DMS153 treated with DMSO at 0.1 percent for 48 hours (cell line): ENCODE measurements at regions not wholly inside any gene's neighbourhood (a gene's known extent, or its start where the extent isn't known, plus 50 kb on each side); places are given as distances from the start of the nearest gene placed in this dataset.

Experiments used
- DNase-seq: peaks from one replicate; lab custom pipeline; 2025; ENCODE audit not compliant: unreplicated experiment; lab: John Stamatoyannopoulos, UW

GRCh38 chr6:139583420-139583819 is 209.0 kb upstream of the CITED2 start:
- no peak for DNase-seq

- no peak for DNase-seq
These were observed 208.5 kb upstream of the CITED2 start for GRCh38 chr6:139582956-139583355.

GRCh38 chr6:139581485-139581865 is 207.0 kb upstream of the CITED2 start:
- no peak for DNase-seq

GRCh38 chr6:139580592-139581484 is 206.4 kb upstream of the CITED2 start:
- DNase-seq = no peak

- no peak for DNase-seq
These were observed 203.5 kb upstream of the CITED2 start for GRCh38 chr6:139577763-139578604.

- no peak for DNase-seq
These were observed 202.8 kb upstream of the CITED2 start for GRCh38 chr6:139577124-139577762.

GRCh38 chr6:139572001-139572400 is 197.6 kb upstream of the CITED2 start:
- DNase-seq = no peak

GRCh38 chr6:139570166-139570565 is 195.7 kb upstream of the CITED2 start:
- DNase-seq = no peak

- no peak for DNase-seq
These were observed 195.1 kb upstream of the CITED2 start for GRCh38 chr6:139569566-139569965.

- no peak for DNase-seq
These were observed 194.6 kb upstream of the CITED2 start for GRCh38 chr6:139568956-139569538.

GRCh38 chr6:139568151-139568955 is 193.9 kb upstream of the CITED2 start:
- DNase-seq = no peak

GRCh38 chr6:139567095-139567494 is 192.6 kb upstream of the CITED2 start:
- no peak for DNase-seq

GRCh38 chr6:139565591-139565990 is 191.1 kb upstream of the CITED2 start:
- DNase-seq = no peak

GRCh38 chr6:139557547-139557946 is 183.1 kb upstream of the CITED2 start:
- DNase-seq = no peak

- no peak for DNase-seq
These were observed 182.1 kb upstream of the CITED2 start for GRCh38 chr6:139556532-139556931.

- no peak for DNase-seq
These were observed 179.5 kb upstream of the CITED2 start for GRCh38 chr6:139553916-139554315.

- no peak for DNase-seq
These were observed 176.9 kb upstream of the CITED2 start for GRCh38 chr6:139551376-139551775.

- DNase-seq = no peak
These were observed 175.9 kb upstream of the CITED2 start for GRCh38 chr6:139550361-139550760.

GRCh38 chr6:139549561-139550070 is 175.2 kb upstream of the CITED2 start:
- no peak for DNase-seq

- no peak for DNase-seq
These were observed 173.4 kb upstream of the CITED2 start for GRCh38 chr6:139547804-139548203.
